Tongue (tissue), 1 donor: ENCODE measurements at regions not wholly inside any gene's neighbourhood (a gene's known extent, or its start where the extent isn't known, plus 50 kb on each side); places are given as distances from the start of the nearest gene placed in this dataset.

Experiments used
- DNase-seq: peaks from one replicate; pipeline ENCODE4 v3.0.0-alpha.2; 2015

DNA sequence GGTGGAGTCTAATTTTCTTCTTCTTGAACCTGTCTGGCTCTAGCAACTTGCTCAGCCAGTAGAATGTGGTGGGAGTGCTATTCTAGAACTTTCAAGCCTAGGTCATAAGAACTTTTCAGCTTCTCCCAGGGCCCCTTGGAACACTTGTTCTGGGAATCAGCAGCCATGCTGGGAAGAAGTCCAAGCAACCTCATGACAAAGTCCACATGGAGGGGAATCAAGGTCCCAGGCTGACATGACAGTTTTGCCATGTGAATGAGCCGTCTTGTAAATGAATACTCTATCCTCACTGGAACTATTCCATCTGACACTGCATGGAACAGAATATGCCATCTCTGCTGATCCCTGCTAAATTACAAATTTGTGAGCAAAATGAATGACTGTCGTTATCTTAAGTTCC, 214.2 kb upstream of the TBX3 start:
- no peak for DNase-seq

DNA sequence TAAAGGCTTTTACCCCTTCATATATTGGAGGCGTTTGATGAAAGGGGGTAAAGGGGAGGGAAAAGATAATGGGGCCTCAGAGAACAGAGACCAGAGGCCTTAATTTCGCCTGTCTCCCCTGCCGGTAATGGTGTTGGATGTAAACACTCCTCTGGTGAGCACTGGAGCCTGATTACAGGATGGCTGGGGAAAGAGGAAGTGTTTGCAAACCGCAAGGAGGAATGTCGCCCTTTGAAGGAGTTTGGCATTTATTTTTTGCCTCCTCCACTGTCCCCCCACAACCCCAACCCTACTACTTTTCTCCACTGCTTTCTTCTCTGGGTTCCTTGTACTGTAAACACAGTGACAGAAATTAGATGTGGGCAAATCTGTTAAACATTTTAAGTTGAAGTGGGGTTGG, 211.9 kb upstream of the TBX3 start:
- no peak for DNase-seq

DNA sequence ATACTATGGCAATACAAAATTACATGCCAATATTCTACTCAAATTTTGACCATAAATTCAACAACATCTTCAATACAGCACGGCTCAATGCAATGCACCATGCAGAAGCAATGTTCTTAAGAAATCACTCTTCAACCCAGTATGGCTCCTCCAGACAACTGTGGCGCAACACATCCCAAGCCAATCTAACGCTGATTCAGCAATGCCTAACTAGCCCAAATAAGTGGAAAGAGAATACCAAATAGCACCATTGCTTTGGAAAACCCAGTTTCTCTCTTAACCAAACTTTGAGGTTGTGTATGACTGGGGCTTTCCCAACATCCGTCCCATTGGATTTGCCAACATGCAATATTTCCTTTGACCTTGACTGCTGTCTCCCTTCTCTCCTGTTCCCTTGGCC, 211.1 kb upstream of the TBX3 start:
- DNase-seq, result no peak

DNA sequence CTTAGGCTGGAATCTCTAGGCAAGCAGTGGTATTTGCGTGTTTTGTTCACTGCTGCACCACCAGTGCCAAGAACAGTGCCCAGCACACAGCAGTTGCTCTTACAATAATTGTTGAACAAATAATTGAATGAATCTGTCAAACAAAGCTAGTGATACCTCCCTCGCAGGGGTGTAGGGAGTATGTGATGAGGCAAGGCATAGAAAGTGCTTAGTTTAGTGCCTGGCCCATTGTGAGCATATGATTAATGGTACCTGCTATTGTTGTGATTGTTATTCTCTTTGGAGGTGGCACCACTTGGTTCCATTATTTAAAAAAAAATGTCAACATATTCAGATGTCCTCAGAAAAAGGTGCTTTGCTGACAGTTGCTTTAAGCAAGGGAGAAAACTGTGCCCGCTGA, 210.1 kb upstream of the TBX3 start:
- no peak for DNase-seq

DNA sequence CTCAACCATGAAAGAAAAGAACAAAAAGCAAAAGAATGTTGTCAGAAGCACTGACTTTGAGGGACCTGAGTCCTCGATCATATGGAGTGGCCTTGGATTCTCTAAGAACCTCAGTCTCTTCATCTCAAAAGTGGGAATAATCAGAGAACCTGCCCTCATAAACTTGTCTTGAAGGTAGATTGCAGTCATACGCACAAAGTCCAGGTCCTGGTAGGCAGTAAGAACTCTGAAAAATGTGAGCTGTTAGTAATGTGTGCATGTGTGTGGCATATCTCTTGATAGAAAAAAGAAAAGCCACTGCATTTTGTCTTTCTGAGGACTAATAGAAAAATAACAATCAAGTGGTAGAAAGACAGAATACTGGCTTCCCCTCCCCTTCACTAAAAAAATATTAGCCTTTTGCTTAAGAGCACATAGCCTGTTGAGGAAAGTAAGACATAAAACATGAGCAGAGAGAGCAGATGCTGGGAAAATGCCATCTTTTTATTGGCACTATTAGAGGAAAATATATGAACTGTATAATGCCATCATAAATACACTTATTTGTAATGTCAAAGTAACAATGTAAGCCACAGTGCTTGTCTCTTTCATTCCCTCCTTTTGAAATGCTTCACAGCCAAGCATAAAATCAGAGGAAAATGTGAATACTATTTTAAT, 205.1 kb upstream of the TBX3 start:
- DNase-seq, result no peak

DNA sequence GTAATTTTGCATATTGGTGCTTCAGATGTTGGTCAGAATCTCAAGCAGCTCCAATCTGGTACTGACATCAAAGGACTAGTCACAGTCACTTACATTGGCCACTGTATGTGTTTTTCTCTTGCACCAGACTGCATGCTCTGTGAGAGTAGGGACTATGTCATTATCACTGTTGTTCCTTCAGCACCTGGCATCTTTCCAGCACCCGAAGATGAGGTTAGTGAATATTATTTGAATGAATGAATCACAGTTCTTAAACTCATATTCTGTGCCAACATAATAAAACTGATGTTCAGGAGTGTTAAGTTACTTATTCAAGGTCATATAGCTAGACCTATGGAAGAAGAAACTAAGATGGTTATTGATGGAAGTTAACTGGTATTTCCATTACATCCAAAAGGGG, 204.5 kb upstream of the TBX3 start:
- no peak for DNase-seq

DNA sequence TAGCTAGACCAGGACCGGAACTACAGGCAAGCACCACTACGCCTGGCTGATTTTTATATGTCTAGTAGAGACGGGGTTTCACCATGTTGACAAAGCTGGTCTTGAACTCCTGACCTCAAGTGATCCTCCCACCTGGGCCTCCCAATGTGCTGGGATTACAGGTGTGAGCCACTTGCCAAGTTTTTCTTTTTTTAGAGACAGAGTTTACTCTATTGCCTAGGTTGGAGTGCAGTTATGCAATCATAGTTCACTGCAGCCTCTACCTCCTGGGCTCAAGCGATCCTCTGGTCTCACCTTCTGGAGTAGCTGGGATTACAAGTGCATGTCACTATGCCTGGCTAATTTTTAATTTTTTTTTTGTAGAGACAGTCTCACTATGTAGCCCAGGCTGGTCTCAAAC, 201.5 kb upstream of the TBX3 start:
- DNase-seq, result no peak

DNA sequence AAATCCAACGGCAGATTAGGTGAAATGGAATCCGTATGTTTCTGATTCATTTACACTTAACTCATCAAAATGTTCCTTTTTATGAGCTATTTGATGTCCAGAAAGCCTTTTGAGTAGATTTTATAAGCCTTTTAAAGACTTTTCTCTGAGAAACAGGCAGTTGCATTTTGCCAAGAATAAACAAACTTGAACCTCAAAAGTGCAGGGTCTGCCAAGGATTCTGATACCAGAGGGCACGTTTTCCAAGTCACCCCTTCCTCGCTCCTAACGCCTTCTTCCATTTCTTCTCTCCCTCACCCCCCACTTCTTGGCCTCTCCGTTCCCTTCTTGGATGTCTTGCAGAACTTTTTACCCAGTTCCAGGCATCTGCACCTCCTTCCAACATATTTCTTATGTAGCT, 200.6 kb upstream of the TBX3 start:
- DNase-seq, result no peak

DNA sequence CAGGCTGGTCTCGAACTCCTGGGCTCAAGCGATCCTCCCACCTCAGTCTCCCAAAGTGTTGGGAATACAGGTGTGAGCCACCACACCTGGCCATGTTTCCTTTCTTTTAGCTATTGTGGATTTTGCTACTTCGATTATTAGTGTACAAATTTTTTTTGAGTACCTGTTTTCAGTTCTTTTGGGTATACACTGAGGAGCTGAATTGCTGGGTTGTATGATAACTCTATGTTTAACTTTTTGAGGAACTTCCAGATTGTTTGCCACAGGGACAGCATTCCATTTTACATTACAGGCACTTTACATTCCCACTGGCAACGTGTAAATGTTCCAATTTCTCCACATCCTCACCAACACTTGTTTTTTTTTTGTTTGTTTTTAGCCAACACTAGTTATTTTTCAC, 198.1 kb upstream of the TBX3 start:
- no peak for DNase-seq

DNA sequence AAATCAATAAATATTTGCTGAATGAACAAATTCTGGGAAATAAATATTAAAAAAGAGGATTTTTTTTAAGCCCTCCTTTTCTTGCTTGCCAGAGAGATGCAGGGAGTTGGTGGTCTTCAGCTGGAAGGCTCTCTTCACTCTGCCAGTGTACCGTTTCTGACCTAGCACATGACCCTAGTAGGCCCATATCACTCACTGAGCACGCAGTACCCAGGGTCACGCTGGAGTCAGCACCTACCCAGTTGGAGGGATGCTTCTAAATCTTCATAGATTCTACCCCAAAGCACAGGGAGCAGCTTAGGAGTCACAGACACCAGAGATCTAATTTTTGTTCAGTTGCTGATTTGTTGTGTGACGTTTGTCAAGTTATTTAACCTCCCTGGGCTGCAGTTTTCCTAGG, 195.4 kb upstream of the TBX3 start:
- no peak for DNase-seq

DNA sequence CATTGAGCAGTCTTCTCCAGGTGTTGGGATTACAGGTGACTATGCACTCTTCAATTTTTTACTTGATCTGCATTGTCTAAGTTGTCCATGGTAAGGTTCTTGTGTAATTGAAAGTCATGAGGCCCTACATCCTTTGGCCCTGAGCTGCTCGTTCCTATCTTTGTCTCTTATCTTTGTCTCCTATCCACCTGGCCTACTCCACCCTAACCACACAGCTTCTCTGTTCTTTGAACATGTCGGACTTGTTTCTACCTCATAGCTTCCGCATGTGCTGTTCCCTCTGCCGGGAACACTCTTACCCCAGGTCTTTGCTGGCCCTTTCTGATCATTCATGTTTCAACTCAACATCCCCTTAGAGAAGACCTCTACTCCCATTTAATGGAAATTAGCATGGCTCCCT, 194.8 kb upstream of the TBX3 start:
- no peak for DNase-seq

DNA sequence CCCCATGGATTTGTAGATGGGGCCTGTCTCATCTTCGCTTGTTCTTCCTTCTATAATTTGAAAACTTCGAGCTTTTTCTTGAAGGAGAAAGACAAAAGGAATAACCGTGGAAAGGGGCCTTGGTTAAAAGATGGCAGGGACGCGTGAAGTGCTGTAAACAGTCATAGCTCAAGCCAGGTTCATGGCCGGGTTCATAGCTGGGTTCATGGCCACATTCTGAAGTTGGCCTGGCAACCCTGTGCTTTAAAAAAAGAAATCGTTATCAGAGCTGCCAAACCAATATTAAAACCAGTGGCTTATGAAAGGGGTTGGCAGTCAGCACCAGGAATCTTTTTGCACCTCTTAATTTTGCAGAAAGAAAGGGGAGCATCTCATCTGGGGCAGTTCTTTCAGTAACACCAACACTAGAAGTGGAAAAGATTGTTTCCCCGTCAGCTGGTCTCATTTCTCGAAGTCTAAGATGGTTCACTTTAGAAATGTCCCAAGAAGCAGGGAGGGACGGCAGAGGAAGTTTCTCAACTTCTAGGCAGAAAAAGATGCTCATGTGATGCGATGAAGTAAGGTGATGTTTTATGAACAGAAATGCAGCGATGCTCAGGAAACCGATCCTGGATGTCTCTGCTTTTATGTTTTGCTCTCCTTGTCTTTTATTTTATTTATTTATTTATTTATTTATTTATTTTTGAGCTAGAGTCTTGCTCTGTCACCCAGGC, 193.1 kb upstream of the TBX3 start:
- DNase-seq, result no peak

DNA sequence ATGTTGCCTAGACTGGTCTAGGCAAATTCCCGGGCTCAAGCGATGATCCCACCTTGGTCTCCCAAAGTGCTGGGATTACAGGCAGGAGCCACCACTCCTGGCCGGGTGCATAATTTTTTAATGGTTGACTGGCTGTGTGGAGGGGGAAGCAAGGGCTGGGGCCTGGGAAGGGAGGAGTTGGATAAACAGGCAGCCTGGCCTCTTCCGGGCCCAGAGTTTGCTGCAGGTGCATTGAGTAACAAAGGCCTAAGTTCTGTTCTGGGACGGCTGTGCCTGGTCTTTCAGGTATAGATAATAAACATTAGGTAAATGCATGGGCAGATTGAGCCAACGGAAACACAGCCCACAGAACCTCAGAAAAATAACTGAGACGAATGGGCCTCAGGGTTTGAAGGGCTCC, 191.3 kb upstream of the TBX3 start:
- DNase-seq, result no peak

DNA sequence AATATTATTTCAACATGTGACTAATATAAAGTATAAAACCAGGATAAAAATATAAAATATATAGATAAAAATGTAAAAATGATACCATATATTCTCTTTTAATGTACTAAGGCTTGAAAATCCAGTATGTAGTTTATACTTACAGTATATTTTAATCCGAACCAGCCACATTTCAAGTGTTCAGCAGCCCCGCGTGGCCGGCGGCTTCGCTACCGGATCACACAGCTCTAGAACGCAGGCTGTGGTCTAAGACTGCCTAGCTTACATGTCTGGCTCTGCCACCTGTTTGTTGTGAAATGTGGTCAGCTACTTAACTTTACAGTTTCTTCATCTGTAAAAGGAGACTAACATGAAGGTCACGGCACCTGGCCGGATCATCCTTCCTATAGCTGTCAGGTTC, 189.7 kb upstream of the TBX3 start:
- DNase-seq, result no peak

DNA sequence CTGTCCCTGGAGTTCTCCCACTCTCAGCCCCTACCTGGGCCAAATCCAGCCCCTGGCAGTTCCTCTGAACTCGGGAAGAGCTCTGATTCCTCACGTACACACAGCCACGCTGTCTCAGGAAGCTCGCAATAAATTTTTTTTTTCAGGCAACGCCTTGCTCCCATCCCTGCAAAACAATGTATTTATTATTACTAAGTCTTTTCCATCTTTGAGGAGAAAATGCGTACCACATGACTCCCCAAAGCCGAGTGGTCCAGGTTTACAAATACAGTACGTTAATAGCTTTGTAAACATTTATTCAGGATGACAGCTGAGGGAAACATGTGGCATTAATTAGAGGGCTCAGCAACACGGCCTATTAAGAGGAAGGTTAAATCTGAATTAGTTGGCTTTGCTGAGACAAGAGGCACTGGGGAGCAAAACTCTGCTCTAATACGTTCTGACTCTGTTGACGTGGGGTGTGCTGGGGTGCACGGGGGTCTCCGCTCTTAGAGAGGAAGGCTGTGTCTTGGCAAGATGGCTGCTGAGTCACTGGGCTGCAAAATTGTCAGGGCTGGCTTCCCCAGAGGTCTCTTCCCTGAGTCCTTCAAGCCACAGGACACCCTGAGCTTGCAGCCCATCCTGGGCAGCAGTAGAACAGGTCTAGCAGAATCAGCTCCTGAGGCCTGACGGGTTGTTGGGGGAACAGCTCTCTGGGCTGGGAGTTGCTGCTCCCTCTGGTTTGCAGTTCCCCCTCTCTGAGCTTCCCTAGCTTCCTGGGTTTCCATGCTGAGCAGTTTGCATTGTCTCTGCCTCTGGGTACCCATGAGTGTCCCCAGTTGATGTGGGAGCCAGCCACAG, 185.2 kb upstream of the TBX3 start:
- peak; percentile 80 for DNase-seq

DNA sequence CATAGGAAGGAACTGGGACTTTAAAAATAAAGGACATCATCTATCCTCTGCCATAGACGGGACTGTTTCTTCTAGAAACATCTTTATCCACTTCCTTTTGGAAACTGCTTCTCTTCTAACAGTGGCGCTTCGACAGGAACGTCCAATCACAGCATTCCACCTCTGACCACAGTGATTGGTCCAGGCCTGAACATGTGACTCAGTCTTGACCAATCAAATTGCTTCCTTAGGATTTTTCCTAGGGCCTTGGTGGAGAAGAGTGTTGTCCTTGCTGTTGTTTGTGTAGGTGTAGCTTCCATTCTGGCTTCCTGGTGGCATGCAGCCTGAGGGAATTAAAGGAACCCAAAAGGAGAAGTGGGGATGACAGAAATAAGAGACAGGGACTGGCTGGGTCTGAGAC, 182.4 kb upstream of the TBX3 start:
- DNase-seq, result no peak

DNA sequence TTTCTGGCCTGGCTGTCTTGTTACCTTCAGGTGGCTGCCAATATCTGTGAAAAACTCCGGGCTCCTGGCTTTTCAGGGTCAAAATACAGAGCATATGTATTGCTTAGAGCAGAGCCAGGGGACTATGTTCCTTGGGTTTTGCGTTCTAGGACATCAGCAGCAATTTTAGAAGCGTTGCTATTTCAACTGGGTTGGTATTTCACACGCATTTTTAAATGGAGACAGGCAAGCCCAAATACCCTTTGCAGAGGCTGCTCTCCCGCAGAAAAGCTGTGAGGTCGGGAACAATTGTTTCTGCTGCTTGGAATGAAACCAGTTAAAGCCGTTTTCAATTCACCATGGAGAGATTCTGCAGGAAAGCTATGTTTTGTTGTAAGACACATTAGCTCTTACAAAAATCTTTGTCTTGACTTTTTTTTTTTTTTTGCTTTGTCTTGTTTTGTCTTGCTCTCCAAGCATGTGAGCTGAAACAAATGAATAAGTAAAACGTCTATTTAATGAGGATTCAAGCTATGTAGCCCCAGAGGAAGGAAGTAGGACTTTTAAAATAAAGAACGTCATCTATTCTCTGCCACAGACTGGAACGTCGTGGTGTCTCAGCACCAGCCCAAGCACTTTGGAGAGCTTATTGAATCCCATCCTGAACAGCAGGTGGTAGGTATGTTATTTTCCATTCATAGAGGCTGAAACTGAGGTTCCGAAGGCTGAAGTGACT, 181.0 kb upstream of the TBX3 start:
- DNase-seq, result peak; percentile 72

DNA sequence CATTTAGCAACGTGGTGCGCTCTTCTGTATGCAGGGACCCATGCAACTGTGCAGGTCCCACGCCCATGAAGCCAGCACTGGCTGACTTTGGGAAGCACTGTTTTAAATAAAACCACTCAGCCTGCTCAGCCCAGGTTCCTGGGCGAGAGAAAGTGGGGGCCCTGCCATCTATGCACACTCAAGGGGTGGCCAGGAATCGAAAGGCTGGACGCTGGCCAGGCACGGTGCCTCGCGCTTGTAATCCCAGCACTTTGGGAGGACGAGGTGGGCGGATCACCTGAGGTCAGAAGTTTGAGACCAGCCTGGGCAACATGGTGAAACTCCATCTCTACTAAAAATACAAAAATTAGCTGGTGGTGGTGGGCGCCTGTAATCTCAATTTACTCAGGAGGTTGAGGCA, 179.9 kb upstream of the TBX3 start:
- no peak for DNase-seq

DNA sequence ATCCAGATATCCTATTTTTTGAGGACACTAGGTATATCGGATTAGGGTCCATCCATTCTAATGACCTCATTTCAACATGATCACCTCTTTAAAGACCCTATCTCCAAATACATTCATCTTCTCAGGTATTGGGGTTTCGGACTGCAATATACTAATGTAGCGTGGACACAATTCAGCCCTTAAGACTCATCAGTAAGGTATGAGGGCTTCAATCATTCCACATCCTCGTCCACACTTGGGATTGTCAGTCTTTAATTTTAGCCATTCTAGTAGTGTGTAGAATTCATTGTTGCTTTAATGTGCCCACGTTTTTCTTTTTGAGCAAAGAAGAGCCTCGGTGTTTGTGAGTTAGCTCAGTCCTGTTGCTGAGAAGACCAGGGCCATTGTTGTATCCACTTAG, 177.0 kb upstream of the TBX3 start:
- no peak for DNase-seq

DNA sequence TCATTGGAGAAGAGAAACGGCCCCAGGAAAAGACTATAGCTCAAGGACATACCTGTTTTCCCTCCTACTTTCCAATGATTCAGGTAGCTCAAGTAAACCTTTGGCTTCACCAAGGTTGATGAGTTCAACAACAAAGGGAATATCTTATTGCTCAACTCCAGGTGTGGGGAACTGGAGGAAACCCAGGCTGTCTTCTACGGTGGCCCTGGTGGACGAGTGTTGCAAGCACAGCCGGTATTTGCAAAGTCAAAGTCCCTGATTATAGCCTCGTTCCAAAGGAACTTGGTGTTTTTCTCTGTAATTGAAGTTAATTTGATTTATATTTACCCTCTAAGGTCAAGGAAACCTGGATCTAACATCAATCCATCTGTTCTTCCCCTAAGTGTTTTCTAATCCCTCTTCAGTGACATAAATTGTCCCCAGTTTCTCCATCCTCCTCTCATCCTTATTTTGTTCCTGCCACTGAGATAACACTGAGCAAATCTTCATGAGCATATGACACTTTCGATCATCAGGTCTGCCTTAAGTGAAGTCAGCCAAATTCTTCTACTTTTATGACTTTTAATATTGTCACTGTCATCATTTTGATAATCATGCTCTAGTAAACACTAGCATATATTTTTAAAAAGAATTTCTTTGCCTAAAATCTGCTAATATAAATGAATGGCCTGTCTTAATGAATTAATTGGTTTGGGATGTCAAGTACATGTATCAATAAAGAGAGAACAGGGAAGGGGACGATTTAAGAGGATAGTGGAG, 174.6 kb upstream of the TBX3 start:
- no peak for DNase-seq

DNA sequence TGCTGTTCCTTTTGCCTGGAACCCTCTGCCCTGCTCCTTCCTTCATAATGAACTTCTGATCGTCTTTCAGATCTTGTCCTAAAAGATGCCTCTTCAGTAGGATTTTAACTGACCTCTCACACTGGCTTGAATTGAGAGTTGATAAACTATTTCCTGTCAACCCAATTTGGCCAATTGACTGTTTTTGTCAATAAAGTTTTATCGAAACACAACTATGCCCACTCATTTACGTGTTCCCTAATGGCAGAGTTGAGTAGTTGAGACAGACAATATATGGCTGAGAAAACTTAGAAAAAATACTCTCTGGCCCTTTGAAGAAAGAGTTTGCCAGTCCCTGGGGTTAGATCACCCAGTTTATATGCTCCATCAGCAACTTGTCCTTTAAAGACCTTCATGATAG, 171.7 kb upstream of the TBX3 start:
- no peak for DNase-seq

DNA sequence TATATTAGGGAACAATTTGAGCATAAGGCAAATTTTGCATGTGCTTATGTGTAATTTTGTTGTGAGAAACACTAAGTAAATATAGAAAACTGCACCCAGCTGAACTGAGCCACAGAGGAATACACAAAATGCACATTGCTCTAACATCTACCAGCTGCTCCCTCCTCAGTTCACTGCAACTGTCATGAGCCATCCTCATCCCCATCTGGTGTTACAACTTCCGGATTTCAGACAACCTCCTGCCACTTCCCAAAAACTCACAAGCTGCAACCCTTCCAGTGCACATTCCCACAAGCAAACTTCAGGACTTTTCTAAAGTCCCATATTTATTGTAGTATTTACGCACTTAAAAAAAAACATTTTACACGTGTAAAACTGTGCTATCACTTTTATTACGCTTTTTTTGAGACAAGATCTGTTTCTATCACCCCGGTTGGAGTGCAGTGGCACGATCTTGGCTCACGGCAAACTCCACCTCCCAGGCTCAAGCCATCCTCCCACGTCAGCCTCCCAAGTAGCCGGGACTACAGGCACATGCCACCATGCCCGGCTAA, 169.1 kb upstream of the TBX3 start:
- DNase-seq, result peak; percentile 37
